Panc1 (cell line): ENCODE measurements at regions not wholly inside any gene's neighbourhood (a gene's known extent, or its start where the extent isn't known, plus 50 kb on each side); places are given as distances from the start of the nearest gene placed in this dataset.

Experiments used
- ATAC-seq: fragments of 200-7000 bp; cut with Tn5 transposase; 2 replicates; pipeline ENCODE4 v1.9.1; 2020; ENCODE audit warnings: mild to moderate bottlenecking, moderate library complexity
- BruUV-seq: library from RNA; stranded (reverse); fragments of 400-500 nt; replicated peaks from 2 replicates; lab custom pipeline; 2021; lab: Mats Ljungman, UMichigan
- CTCF ChIA-PET: fragments of 300-600 bp; sonication (Branson Sonifier 250); formaldehyde crosslinking; loops from one replicate; lab custom pipeline; 2022; ENCODE audit warnings: antibody characterized with exemption; lab: Charles Lee
- POLR2A ChIA-PET: fragments of 300-600 bp; sonication (Branson Sonifier 250); formaldehyde crosslinking; loops from one replicate; lab custom pipeline; 2022; ENCODE audit warnings: antibody characterized with exemption; lab: Charles Lee
- DNase-seq: peaks from one replicate; pipeline ENCODE4 v3.0.0-alpha.2; 2010; ENCODE audit warnings: low read depth, low spot score
- H3K27ac ChIP-seq: 2 replicates; pipeline ENCODE4 v1.5.1; 2011; ENCODE audit warnings: mild to moderate bottlenecking, low read length, inconsistent platforms
- H3K27me3 ChIP-seq: fragments of 200-500 bp; sonication (Bioruptor generic); 2 replicates; pipeline ENCODE4 v1.6.0; 2014; ENCODE audit warnings: low read length, inconsistent platforms; ENCODE audit not compliant: control insufficient read depth, insufficient read depth
- H3K36me3 ChIP-seq: fragments of 200-500 bp; sonication (Bioruptor generic); 2 replicates; pipeline ENCODE4 v1.5.1; 2014; ENCODE audit warnings: inconsistent platforms, mild to moderate bottlenecking, low read length, moderate library complexity; ENCODE audit not compliant: control insufficient read depth, insufficient read depth
- H3K4me1 ChIP-seq: 2 replicates; pipeline ENCODE4 v1.5.1; 2011; ENCODE audit warnings: inconsistent platforms, mild to moderate bottlenecking, low read length, moderate library complexity; ENCODE audit not compliant: control insufficient read depth, insufficient read depth
- H3K4me3 ChIP-seq, 2 experiments: 2 replicates each; pipeline ENCODE4 v1.5.1; 2011 to 2012; ENCODE audit warnings: low read depth in 2 of 2, low read length in 2 of 2, mild to moderate bottlenecking in 2 of 2, inconsistent platforms in 1 of 2, moderate library complexity in 1 of 2
- H3K9me3 ChIP-seq: fragments of 200-500 bp; sonication (Bioruptor generic); 2 replicates; pipeline ENCODE4 v1.5.1; 2014; ENCODE audit warnings: low read depth, mild to moderate bottlenecking, inconsistent platforms, low read length, moderate library complexity; ENCODE audit not compliant: control insufficient read depth, insufficient read depth
- CTCF ChIP-seq: fragments of 450-650 bp; IDR thresholded peaks from 2 replicates; pipeline ENCODE4 v1.5.1; 2017; ENCODE audit warnings: mild to moderate bottlenecking
- POLR2AphosphoS5 ChIP-seq: IDR thresholded peaks from 2 replicates; pipeline ENCODE4 v1.6.1; 2012; ENCODE audit warnings: mild to moderate bottlenecking, low read depth, low read length, moderate library complexity
- REST ChIP-seq, 2 experiments: IDR thresholded peaks; 2 replicates each; pipeline ENCODE4 v1.6.1; 2011 to 2012; ENCODE audit warnings: low read depth in 2 of 2, control low read depth in 1 of 2, low read length in 1 of 2, mild to moderate bottlenecking in 1 of 2, moderate library complexity in 1 of 2; ENCODE audit not compliant: insufficient read depth in 1 of 2
- SIN3A ChIP-seq: IDR thresholded peaks from 2 replicates; pipeline ENCODE4 v1.6.1; 2012; ENCODE audit warnings: low read depth, mild to moderate bottlenecking, low read length, moderate library complexity, borderline replicate concordance; ENCODE audit not compliant: insufficient read depth
- TCF7L2 ChIP-seq: IDR thresholded peaks from 2 replicates; pipeline ENCODE4 v1.6.1; 2011; ENCODE audit warnings: mild to moderate bottlenecking, low read depth, low read length, inconsistent platforms
- in situ Hi-C: cut with HindIII; loops from 2 replicates; pipeline ENCODE4 v1.10.0; 2016; ENCODE audit warnings: low sequenced_read_pairs, low pct_unique_long_range_greater_than_20kb
- intact Hi-C: fragments of 100-400 bp; cut with micrococcal nuclease; formaldehyde crosslinking; loops from one replicate; pipeline ENCODE4 v1.10.0; 2022; ENCODE audit not compliant: unreplicated experiment

GRCh38 chr9:79233542-79233941 lies 338.2 kb upstream of the TLE4 start:
- CTCF ChIA-PET: no interaction called here
- BruUV-seq: no TSS peak
- ATAC-seq: no peak
- peak; percentile 13 for DNase-seq
- H3K27me3 ChIP-seq: no peaks in the 10 kb centered on the region
- no peaks in the 10 kb centered on the region for H3K4me1 ChIP-seq
- in situ Hi-C loops (no loop called here), intact Hi-C loops (no loop called here)
- no peak overlapping the region for H3K4me3 ChIP-seq
- POLR2A ChIA-PET: no interaction called here
- TF ChIP-seq REST (IDR thresholded peaks at IDR 0.05; ENCODE audit: insufficient read depth in 1 of 2, low read depth in 2 of 2, low read length in 1 of 2): no peak
- TF ChIP-seq CTCF: peak; percentile 33
- peaks cover 2% of the 10 kb centered on the region for H3K9me3 ChIP-seq
- H3K36me3 ChIP-seq: no peaks in the 10 kb centered on the region
- no peak overlapping the region for H3K27ac ChIP-seq

- CTCF ChIA-PET: no interaction called here
- H3K4me1 ChIP-seq: no peaks in the 10 kb centered on the region
- H3K27ac ChIP-seq: no peak overlapping the region
- ATAC-seq: no peak
- no peaks in the 10 kb centered on the region for H3K36me3 ChIP-seq
- no peak overlapping the region for H3K4me3 ChIP-seq
- BruUV-seq: no TSS peak
- H3K9me3 ChIP-seq: no peaks in the 10 kb centered on the region; the same call in 1 of the 2 replicates
- POLR2A ChIA-PET: no interaction called here
- intact Hi-C loops (no loop called here), in situ Hi-C loops (no loop called here)
- H3K27me3 ChIP-seq: no peaks in the 10 kb centered on the region
- no peak for DNase-seq
- TF ChIP-seq SIN3A (no peak), REST (IDR thresholded peaks at IDR 0.05; ENCODE audit: insufficient read depth in 1 of 2, low read depth in 2 of 2, low read length in 1 of 2) (no peak), CTCF (no peak), TCF7L2 (no peak), POLR2AphosphoS5 (no peak)
Measured at GRCh38 chr9:79236466-79236865, 335.3 kb upstream of the TLE4 start.
